Psoas muscle (tissue), 7 donors: ENCODE measurements at regions not wholly inside any gene's neighbourhood (a gene's known extent, or its start where the extent isn't known, plus 50 kb on each side); places are given as distances from the start of the nearest gene placed in this dataset.

Source experiments
- ATAC-seq, 4 donors: fragments of 200-7000 bp; cut with Tn5 transposase; one replicate each; pipeline ENCODE4 v1.9.1; 2020; ENCODE audit warnings: moderate library complexity in 3 of 4, mild to moderate bottlenecking in 2 of 4
- DNase-seq, 2 donors: peaks; one replicate each; pipeline ENCODE4 v3.0.0-alpha.2; 2020
- H3K27ac ChIP-seq: fragments of 200-600 bp; one replicate; pipeline ENCODE4 v1.8.0; 2022
- H3K27me3 ChIP-seq, 3 donors: fragments of 200-600 bp in 1 of 3; one replicate each; pipeline versions ENCODE4 v1.6.1 to v1.8.0; 2013 to 2022; ENCODE audit warnings: low read length in 2 of 3, mild to moderate bottlenecking in 2 of 3, moderate library complexity in 1 of 3; ENCODE audit not compliant: insufficient read depth in 3 of 3
- H3K36me3 ChIP-seq, 2 donors: fragments of 200-600 bp in 1 of 2; one replicate each; pipeline versions ENCODE4 v1.6.1 to v1.8.0; 2013 to 2022; ENCODE audit warnings: low read depth in 1 of 2, mild to moderate bottlenecking in 1 of 2, moderate library complexity in 1 of 2; ENCODE audit not compliant: insufficient read depth in 1 of 2
- H3K4me1 ChIP-seq: fragments of 200-600 bp; one replicate; pipeline ENCODE4 v1.8.0; 2022
- H3K4me3 ChIP-seq: fragments of 200-600 bp; one replicate; pipeline ENCODE4 v1.8.0; 2022; ENCODE audit warnings: mild to moderate bottlenecking
- H3K9me3 ChIP-seq: fragments of 200-600 bp; one replicate; pipeline ENCODE4 v1.8.0; 2022
- WGBS, 3 donors: extraction: QIAGEN DNeasy Blood & Tissue Kit; methylation state at CpG; one replicate each; pipeline versions ENCODE4 v1.1.6 to v1.1.7; 2013; 5-methylcytosine and 5-hydroxymethylcytosine counted together
- intact Hi-C, 2 donors: fragments of 100-400 bp; cut with DNase I; formaldehyde crosslinking; loops; one replicate each; pipeline versions ENCODE4 v1.11.0 to v1.14.2; 2022
- TF ChIP-seq, protein P1 (sequence below): fragments of 200-600 bp; IDR thresholded peaks from one replicate; pipeline ENCODE4 v1.8.0; 2022; ENCODE audit warnings: antibody characterized with exemption
- donor health status: healthy with polysubstance abuse.
- donor health status: DM: no; HTN: no; CAD: no; lungs with moderate emphysema.
- donor health status: Bipolar disorder and iron deficiency.
- donor health status: healthy.
- donor health status: DM: yes; HTN: yes; CAD: no.
- donor health status: DM: no; HTN: no; CAD: no.
- donor health status: DM: yes; HTN: yes; CAD: no.

DNA sequence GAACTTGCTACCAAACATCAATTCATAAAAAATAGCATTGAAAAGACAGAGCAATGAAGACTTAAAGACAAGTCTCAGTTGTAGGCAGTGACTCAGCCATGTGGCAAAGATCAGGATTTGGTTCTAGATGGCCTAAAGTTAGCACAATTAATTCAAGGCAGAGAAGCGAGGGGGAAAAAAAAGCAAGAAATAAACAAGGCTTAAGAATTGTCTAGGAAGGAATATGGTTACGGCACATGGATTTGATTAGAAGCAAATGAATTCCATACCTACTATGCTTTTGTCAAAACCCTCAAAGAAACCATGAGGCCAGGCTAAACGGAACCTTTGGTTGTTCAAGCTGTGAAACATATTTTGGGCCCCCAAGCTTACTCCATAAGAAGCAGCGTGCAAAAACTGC is 362.2 kb upstream of the KCNH7 start:
- no peaks in the 10 kb centered on the region for H3K27me3 ChIP-seq
- no peaks in the 10 kb centered on the region for H3K36me3 ChIP-seq
- H3K4me3 ChIP-seq, result no peak overlapping the region
- H3K9me3 ChIP-seq, result peaks cover 8% of the 10 kb centered on the region
- intact Hi-C loops, result no loop called here
- TF ChIP-seq, protein P1, sequence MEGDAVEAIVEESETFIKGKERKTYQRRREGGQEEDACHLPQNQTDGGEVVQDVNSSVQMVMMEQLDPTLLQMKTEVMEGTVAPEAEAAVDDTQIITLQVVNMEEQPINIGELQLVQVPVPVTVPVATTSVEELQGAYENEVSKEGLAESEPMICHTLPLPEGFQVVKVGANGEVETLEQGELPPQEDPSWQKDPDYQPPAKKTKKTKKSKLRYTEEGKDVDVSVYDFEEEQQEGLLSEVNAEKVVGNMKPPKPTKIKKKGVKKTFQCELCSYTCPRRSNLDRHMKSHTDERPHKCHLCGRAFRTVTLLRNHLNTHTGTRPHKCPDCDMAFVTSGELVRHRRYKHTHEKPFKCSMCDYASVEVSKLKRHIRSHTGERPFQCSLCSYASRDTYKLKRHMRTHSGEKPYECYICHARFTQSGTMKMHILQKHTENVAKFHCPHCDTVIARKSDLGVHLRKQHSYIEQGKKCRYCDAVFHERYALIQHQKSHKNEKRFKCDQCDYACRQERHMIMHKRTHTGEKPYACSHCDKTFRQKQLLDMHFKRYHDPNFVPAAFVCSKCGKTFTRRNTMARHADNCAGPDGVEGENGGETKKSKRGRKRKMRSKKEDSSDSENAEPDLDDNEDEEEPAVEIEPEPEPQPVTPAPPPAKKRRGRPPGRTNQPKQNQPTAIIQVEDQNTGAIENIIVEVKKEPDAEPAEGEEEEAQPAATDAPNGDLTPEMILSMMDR, result no peak
- 86 to 91% (median 91%) methylated on average over 4 of the region's 4 CpGs for WGBS, 3 donors
- ATAC-seq, result no peak
- DNase-seq, result no peak
- H3K27ac ChIP-seq, result no peak overlapping the region
- no peaks in the 10 kb centered on the region for H3K4me1 ChIP-seq

DNA sequence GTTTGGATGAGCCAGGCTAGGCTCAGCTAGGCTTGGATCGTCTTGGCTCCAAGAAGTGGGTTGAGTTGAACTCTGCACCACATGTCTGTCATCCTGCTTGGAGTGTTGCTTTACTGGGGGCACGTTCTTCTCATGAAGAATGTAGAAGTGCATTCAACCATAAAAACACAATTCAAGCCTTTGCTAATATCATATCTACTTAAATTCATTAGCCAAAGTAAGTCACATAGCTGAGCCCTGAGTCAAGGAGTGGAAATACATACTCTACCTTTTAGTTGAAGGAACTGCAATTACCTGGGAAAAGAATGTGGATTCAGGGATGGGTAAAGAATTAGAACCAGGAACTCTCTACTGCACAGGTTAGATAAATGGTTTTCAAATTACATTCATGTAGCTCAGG is 360.4 kb upstream of the KCNH7 start:
- Histone ChIP-seq H3K27ac (no peak overlapping the region), H3K36me3 (no peaks in the 10 kb centered on the region), H3K9me3 (peaks cover 8% of the 10 kb centered on the region), H3K27me3 (no peaks in the 10 kb centered on the region), H3K4me3 (no peak overlapping the region), H3K4me1 (no peaks in the 10 kb centered on the region)
- intact Hi-C loops, result no loop called here
- WGBS, 3 donors, result 62 to 83% (median 71%) methylated on average over 2 of the region's 2 CpGs
- DNase-seq (no peak), ATAC-seq (no peak)
- TF ChIP-seq, protein P1, result no peak

DNA sequence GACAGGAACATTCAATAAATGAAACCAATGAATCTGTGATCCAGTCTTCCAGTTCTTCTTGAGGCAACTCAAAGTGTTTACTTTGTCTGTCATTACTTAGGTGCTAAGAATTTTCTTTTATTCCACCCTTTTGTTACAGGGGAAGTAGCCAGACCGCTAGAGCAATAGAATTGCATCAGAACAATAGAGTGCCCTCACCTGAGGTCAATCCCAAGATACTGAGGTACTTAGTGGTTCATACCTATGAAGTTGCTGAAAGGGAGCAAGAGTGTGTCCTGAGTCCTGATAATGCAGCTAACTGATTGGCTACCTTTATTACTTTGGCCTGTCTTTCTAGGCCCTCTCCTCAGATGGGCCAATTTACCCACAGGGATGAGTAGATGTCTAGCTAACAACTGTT is 359.4 kb upstream of the KCNH7 start:
- TF ChIP-seq, protein P1, result no peak
- Histone ChIP-seq H3K36me3 (no peaks in the 10 kb centered on the region), H3K9me3 (peaks cover 8% of the 10 kb centered on the region), H3K27me3 (no peaks in the 10 kb centered on the region), H3K4me3 (no peak overlapping the region), H3K4me1 (no peaks in the 10 kb centered on the region), H3K27ac (no peak overlapping the region)
- 63 to 76% (median 68%) methylated on average over 1 of the region's 1 CpG for WGBS, 3 donors
- intact Hi-C loops, result no loop called here
- DNase-seq (no peak), ATAC-seq (no peak)

DNA sequence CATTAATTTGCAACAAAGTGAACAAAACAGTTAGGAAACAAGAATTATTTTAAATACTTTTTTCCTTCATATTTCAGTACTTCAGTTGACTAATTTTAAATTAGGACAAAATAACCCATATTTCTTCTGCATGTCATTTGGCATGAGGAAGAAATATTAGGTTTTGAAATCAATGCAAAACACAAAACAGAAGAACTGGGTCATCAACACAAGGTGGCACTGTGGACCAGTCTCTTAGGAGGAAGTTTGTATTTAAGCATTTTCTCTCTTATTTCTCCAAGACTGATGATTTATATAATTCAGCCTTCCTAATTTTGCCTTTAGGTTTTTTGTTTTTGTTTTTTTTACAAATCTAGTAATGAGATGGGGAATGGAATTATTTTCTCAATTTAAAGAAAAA is 352.8 kb upstream of the KCNH7 start:
- Histone ChIP-seq H3K4me1 (no peaks in the 10 kb centered on the region), H3K4me3 (no peak overlapping the region), H3K36me3 (no peaks in the 10 kb centered on the region), H3K27ac (no peak overlapping the region), H3K27me3 (no peaks in the 10 kb centered on the region), H3K9me3 (peaks cover 2% of the 10 kb centered on the region)
- no peak for ATAC-seq
- intact Hi-C loops, result no loop called here
- no peak for DNase-seq
- TF ChIP-seq, protein P1, result peak; percentile 44

DNA sequence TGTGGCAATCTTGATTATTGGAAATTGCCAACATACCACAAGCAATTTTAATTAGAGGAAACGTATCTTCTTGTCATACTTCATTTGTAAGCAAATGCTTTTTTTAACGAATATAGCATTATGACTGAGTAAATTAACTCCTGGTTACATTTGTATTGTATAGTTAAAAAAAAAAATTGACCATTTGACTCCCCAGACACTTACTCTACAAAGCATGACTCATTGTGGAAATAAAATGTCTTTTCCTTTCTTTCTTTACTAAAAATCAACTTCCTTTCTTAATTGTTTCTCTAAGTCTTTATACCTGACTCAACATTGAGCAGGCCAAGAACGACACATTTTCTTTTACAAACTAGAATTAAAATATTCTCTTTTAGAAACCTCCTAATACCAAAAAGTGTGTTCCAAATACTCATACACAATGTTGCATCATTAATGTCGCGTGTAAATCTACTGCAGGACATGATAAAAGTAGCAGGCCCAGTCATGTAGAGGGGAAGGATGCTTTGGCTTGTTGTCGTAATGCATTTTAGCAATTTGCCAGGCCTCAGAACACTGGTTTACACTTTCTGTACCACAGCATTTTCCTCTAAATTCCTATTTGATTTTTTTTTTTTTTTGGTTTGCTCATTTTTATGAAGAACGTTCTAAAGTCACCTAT is 349.6 kb upstream of the KCNH7 start:
- ATAC-seq (no peak), DNase-seq (no peak)
- Histone ChIP-seq H3K4me3 (no peak overlapping the region), H3K36me3 (no peaks in the 10 kb centered on the region), H3K9me3 (no peaks in the 10 kb centered on the region), H3K27ac (no peak overlapping the region), H3K27me3 (no peaks in the 10 kb centered on the region), H3K4me1 (no peaks in the 10 kb centered on the region)
- intact Hi-C loops, result loop anchor here (10.0 kb wide), 2 partner anchors 1247 to 1297 kb away; no protein-coding TSS in a partner anchor
- TF ChIP-seq, protein P1, result no peak
- WGBS, 3 donors, result 71 to 76% (median 73%) methylated on average over 7 of the region's 7 CpGs
